AG04450 (cell line): ENCODE measurements at regions not wholly inside any gene's neighbourhood (a gene's known extent, or its start where the extent isn't known, plus 50 kb on each side); places are given as distances from the start of the nearest gene placed in this dataset.
"Not testable (repeated sequence)": the region's sequence is repeated elsewhere in the genome, so short reads cannot be mapped to it uniquely, and the experiment has no call there.

Source experiments
- CTCF ChIA-PET: fragments of 300-600, 350-600 bp; formaldehyde crosslinking; extraction: SDS; loops from one replicate; lab custom pipeline; 2022; ENCODE audit warnings: antibody characterized with exemption, inconsistent platforms; lab: Charles Lee
- POLR2A ChIA-PET: fragments of 350-600 bp; formaldehyde crosslinking; extraction: SDS; loops from one replicate; lab custom pipeline; 2021; ENCODE audit warnings: antibody characterized with exemption, inconsistent platforms; lab: Yijun Ruan, JAX
- DNase-seq: peaks from one replicate; pipeline ENCODE4 v3.0.0-alpha.2; 2011; ENCODE audit warnings: low read depth, low spot score
- H3K27ac ChIP-seq: one replicate; pipeline ENCODE4 v1.5.1; 2012; ENCODE audit warnings: low read depth, low read length, control low read depth
- H3K27me3 ChIP-seq: one replicate; pipeline ENCODE4 v1.6.0; 2012; ENCODE audit warnings: low read length; ENCODE audit not compliant: control insufficient read depth, insufficient read depth
- H3K4me3 ChIP-seq: 2 replicates; pipeline ENCODE4 v1.5.1; 2011; ENCODE audit warnings: mild to moderate bottlenecking, low read depth, low read length, control low read depth
- H3K9me3 ChIP-seq: 2 replicates; pipeline ENCODE4 v1.5.1; 2012; ENCODE audit warnings: low read length; ENCODE audit not compliant: control insufficient read depth, insufficient read depth
- TF ChIP-seq, protein P1 (sequence below): IDR thresholded peaks from 2 replicates; pipeline ENCODE4 v1.5.1; 2011; ENCODE audit warnings: low read depth, low read length, control low read depth, inconsistent platforms

DNA sequence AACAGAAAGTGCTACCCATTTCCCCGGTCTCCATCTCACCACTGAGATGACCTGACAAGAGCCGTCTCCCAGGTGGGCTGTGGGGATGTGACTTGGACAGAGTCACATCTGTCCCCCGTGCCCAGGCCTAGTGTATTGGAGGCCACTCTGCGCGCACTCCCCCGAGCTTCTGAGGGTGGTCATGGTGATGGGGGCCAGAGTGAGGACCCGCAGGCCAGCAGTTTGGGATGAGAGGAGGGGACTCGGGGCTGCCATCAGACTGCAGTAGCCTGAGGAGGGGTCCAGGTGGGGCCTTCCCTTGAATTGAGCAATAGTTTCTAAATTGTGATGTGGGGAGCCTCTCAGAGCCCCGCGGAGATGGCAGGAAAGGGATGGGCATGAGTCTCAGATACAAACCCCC lies 852.6 kb downstream of the TBC1D22A start:
- H3K27me3 ChIP-seq, result no peaks in the 10 kb centered on the region
- DNase-seq, result no peak
- TF ChIP-seq, protein P1, sequence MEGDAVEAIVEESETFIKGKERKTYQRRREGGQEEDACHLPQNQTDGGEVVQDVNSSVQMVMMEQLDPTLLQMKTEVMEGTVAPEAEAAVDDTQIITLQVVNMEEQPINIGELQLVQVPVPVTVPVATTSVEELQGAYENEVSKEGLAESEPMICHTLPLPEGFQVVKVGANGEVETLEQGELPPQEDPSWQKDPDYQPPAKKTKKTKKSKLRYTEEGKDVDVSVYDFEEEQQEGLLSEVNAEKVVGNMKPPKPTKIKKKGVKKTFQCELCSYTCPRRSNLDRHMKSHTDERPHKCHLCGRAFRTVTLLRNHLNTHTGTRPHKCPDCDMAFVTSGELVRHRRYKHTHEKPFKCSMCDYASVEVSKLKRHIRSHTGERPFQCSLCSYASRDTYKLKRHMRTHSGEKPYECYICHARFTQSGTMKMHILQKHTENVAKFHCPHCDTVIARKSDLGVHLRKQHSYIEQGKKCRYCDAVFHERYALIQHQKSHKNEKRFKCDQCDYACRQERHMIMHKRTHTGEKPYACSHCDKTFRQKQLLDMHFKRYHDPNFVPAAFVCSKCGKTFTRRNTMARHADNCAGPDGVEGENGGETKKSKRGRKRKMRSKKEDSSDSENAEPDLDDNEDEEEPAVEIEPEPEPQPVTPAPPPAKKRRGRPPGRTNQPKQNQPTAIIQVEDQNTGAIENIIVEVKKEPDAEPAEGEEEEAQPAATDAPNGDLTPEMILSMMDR, result no peak
- CTCF ChIA-PET, result no interaction called here
- H3K9me3 ChIP-seq, result peaks cover 73% of the 10 kb centered on the region
- no peak overlapping the region for H3K27ac ChIP-seq
- POLR2A ChIA-PET, result no interaction called here
- no peak overlapping the region for H3K4me3 ChIP-seq

DNA sequence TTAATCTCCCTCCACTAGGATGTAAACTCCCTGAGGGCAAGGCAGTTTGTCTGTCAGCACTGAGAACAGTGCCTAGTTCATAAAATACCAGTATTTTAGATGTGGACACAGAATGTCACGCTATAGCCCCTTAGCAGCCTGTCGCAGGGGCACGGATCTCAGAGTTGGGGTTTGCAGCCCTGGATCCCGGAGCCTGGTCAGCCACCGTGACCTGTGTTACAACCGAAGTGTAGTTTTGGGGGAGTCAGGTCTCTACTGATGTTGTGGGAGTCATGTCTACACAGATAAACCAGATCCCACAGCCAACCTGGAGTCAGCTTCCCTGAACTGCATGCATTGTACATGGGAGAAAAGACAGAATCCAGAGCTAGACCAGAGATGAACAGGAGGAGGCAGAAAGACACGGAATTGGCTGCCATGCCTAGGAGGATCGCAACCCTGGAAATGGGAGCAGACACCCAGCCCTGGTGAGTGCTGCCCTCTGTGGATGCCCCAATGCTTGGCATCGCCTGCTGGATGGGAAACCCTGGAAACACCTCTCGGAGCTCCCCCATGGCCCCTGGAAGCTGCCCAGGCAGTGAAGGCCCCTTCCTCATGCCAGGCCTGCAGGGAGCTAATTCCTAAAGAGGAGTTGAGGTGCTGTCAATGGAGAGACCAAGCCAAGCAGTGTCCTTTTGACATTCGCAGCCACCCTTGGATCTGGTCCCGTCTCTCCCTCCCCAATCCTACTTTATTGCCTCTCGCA lies 851.3 kb downstream of the TBC1D22A start:
- H3K27ac ChIP-seq, result no peak overlapping the region
- TF ChIP-seq, protein P1, result no peak
- H3K4me3 ChIP-seq, result no peak overlapping the region
- DNase-seq, result no peak
- ChIA-PET POLR2A (no interaction called here), CTCF (no interaction called here)
- H3K27me3 ChIP-seq, result no peaks in the 10 kb centered on the region
- peaks cover 71% of the 10 kb centered on the region for H3K9me3 ChIP-seq

DNA sequence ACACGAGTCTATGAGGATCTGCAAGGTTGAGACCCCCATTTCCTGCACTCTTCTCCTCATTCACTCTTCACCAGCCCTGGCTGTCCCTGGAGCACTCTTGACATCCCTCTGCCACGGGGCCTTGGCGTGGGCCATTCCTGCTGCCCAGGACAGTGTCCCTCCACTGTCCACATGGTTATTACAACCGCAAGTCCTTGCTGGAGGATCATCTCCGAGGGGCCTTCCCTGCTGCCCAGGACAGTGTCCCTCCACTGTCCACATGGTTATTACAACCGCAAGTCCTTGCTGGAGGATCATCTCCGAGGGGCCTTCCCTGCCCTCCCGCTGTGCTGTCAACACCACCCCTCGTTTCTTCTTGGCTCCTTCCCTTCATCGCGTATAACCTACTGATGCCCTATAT lies 850.7 kb downstream of the TBC1D22A start:
- CTCF ChIA-PET, DNase-seq, H3K27me3 ChIP-seq, POLR2A ChIA-PET, H3K27ac ChIP-seq, H3K4me3 ChIP-seq: not testable (repeated sequence)
- H3K9me3 ChIP-seq, result peaks cover 71% of the 10 kb centered on the region

DNA sequence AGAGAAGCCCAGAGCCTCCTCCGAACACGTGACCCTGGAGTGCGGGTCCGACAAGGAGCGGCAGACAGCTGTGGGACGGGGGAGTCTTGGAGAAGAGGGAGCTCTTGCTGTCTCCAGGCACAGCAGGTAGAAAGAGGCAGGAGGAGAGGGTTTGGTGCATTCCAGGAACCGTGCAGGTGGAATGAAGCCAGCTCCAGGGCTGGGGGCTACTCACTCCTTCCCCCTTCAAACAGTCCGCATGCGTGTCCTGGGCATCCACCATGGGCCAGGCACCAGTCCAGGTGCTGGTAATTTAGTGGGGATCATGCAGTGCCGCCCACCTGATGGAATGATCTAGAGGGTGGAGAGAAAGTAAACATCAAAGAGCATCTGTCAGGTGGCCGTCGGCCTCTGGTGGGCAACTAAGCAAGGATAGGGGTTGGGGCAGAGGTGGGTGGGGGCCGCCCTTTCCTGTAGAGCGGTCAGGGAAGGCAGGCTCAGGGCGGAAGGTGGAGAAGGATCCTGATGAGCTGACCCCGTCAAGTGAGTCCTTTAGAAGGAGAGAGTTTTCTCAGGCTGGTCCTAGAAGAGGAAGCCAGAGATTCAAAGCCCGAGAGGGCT lies 850.0 kb downstream of the TBC1D22A start:
- ChIA-PET POLR2A (no interaction called here), CTCF (no interaction called here)
- no peak for DNase-seq
- no peaks in the 10 kb centered on the region for H3K27me3 ChIP-seq
- TF ChIP-seq, protein P1, result no peak
- H3K4me3 ChIP-seq, result no peak overlapping the region
- no peak overlapping the region for H3K27ac ChIP-seq
- H3K9me3 ChIP-seq, result peaks cover 73% of the 10 kb centered on the region

DNA sequence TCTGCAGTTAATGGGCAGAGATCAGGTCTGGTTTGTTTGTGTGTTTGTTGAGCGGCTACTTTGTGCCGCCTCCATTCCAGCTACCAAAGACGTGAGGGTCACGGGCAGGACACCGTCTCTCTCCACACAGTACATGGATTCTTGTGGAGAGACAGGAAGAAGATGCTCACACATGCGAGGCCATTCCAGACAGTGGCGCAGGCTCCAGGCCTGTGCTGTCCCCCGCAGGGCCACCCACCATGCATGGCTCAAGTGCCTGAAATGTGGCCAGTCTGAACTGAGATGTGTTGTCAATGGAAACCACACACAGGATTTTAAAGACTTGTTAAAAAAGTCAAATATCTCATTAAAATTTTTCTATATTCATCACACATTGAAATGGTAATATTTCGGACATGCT lies 848.3 kb downstream of the TBC1D22A start:
- TF ChIP-seq, protein P1, result no peak
- no peak overlapping the region for H3K27ac ChIP-seq
- ChIA-PET POLR2A (no interaction called here), CTCF (no interaction called here)
- no peak for DNase-seq
- H3K27me3 ChIP-seq, result no peaks in the 10 kb centered on the region
- no peak overlapping the region for H3K4me3 ChIP-seq
- peaks cover 79% of the 10 kb centered on the region for H3K9me3 ChIP-seq
